ENCODE measurements at regions not wholly inside any gene's neighbourhood (a gene's known extent, or its start where the extent isn't known, plus 50 kb on each side); places are given as distances from the start of the nearest gene placed in this dataset.

GRCh38 chr1:112815376-112815775, 100.2 kb upstream of the PPM1J start:
- TF ChIP-seq SUZ12 (IDR thresholded peaks at IDR 0.05; ENCODE audit: extremely low read depth, insufficient read depth, insufficient read length) (no peak), ZNF274 (IDR thresholded peaks at IDR 0.05; ENCODE audit: low read depth, low read length) (no peak)
